ENCODE measurements at regions not wholly inside any gene's neighbourhood (a gene's known extent, or its start where the extent isn't known, plus 50 kb on each side); places are given as distances from the start of the nearest gene placed in this dataset.

DNA sequence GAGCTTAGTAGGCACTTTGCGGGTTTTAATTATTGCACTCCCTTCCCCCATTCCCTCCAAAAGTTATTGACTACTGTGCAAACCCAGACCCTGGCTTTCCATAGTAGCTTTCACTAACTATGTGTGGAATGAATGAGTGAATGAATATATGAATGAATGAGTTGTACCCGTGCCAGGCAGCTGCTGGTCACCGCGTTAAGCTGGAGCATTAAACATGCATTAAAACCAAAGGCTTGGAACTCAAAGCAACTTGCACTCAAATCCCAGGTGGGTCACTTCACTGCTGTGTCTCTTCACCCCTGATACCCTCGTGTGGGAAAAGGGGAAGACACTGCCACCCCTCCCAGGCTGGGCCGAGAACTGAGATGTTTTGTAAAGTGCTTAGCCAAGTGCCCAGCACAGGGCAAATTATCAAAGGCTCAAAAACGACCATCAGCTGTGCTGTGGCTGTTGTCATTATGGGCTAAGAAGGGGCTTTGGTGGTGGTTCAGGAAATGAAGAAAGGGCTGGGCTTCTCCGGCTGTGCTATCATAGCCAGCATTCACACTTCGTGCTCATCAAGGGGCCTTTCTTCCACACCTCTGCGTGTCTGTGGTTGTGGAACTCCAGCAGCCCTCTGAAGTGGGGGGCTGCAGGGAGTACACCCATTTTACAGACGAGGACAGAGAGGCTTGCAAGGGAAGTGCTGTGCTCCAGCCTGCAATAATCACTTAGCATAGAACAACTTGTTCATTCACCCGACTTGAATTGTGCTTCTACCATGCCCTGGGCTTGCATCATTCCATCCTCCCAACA lies 60.2 kb upstream of the STX16 start:
- Histone ChIP-seq H3K36me3 (no peaks in the 10 kb centered on the region), H3K27ac (no peak overlapping the region), H3K4me1 (no peaks in the 10 kb centered on the region), H3K9me3 (no peaks in the 10 kb centered on the region), H3K27me3 (no peaks in the 10 kb centered on the region), H3K4me3 (replicated peaks in 1 of 3) (no peak overlapping the region)
- intact Hi-C loops (cut with DNase I), result no loop called here
- WGBS, 2 donors, result 70 to 78% methylated on average over 12 of the region's 12 CpGs
- DNase-seq, result no peak
- no peak for TF ChIP-seq POLR2A (IDR thresholded peaks at IDR 0.05)
- TF ChIP-seq, protein P1, sequence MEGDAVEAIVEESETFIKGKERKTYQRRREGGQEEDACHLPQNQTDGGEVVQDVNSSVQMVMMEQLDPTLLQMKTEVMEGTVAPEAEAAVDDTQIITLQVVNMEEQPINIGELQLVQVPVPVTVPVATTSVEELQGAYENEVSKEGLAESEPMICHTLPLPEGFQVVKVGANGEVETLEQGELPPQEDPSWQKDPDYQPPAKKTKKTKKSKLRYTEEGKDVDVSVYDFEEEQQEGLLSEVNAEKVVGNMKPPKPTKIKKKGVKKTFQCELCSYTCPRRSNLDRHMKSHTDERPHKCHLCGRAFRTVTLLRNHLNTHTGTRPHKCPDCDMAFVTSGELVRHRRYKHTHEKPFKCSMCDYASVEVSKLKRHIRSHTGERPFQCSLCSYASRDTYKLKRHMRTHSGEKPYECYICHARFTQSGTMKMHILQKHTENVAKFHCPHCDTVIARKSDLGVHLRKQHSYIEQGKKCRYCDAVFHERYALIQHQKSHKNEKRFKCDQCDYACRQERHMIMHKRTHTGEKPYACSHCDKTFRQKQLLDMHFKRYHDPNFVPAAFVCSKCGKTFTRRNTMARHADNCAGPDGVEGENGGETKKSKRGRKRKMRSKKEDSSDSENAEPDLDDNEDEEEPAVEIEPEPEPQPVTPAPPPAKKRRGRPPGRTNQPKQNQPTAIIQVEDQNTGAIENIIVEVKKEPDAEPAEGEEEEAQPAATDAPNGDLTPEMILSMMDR (IDR thresholded peaks at IDR 0.05), result no peak

DNA sequence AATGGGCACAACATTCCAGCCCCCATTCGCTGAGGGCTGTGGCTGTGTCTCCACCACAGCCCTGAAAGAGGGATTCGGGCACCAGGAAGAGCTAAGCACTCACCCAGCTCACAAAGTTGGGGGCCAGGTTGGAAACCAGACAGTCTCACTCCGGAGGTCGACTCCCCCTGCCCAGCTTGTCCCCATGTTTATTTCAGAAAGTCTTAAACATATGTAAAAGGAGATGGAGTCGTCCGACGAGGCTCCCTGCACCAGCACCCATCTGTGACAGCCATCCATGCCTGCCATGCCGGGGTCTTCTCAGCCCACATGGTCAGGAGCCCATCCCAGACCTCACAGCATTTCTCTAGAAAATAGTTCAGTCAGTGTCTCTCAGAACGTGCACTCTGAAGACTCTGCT lies 63.6 kb upstream of the STX16 start:
- Histone ChIP-seq H3K27ac (no peak overlapping the region), H3K36me3 (no peaks in the 10 kb centered on the region), H3K4me1 (no peaks in the 10 kb centered on the region), H3K4me3 (replicated peaks in 1 of 3) (no peak overlapping the region), H3K9me3 (no peaks in the 10 kb centered on the region), H3K27me3 (no peaks in the 10 kb centered on the region)
- DNase-seq, result no peak
- no peak for TF ChIP-seq POLR2A (IDR thresholded peaks at IDR 0.05)
- TF ChIP-seq, protein P1 (IDR thresholded peaks at IDR 0.05), result no peak
- intact Hi-C loops (cut with DNase I), result no loop called here
- whole genome bisulfite sequencing, 2 donors, result 83% methylated on average over 9 of the region's 9 CpGs

DNA sequence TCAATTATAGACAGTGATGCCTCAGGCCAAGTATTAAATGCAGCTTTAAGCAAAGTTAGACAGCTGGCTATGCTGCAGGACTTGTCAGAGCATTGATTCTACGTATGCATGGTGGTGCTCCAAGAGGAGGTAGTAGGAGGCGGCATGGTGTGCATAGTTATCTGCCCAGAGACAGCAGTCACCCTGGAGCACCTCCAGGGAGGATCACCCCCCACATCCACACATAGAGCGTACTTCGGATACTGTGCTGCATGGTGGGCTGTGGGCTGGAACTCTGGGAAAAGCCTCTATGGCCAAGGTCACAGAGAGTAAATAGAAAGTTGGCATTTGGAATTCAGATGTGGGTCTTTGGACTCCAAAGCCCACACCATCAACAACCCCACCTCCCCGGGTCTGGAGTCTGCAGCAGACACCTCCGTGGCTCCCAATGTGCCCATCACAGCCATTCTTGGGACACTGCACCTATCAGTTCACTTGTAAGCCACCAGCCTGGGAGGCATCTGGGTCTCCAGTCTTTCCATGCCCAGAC lies 64.5 kb upstream of the STX16 start:
- Histone ChIP-seq H3K27me3 (no peaks in the 10 kb centered on the region), H3K36me3 (no peaks in the 10 kb centered on the region), H3K4me3 (replicated peaks in 1 of 3) (no peak overlapping the region), H3K9me3 (no peaks in the 10 kb centered on the region), H3K27ac (no peak overlapping the region), H3K4me1 (no peaks in the 10 kb centered on the region)
- TF ChIP-seq, protein P1 (IDR thresholded peaks at IDR 0.05), result no peak
- no peak for TF ChIP-seq POLR2A (IDR thresholded peaks at IDR 0.05)
- WGBS, 2 donors, result 74 to 88% methylated on average over 5 to 6 of the region's 6 CpGs
- no peak for DNase-seq
- intact Hi-C loops (cut with DNase I), result no loop called here

DNA sequence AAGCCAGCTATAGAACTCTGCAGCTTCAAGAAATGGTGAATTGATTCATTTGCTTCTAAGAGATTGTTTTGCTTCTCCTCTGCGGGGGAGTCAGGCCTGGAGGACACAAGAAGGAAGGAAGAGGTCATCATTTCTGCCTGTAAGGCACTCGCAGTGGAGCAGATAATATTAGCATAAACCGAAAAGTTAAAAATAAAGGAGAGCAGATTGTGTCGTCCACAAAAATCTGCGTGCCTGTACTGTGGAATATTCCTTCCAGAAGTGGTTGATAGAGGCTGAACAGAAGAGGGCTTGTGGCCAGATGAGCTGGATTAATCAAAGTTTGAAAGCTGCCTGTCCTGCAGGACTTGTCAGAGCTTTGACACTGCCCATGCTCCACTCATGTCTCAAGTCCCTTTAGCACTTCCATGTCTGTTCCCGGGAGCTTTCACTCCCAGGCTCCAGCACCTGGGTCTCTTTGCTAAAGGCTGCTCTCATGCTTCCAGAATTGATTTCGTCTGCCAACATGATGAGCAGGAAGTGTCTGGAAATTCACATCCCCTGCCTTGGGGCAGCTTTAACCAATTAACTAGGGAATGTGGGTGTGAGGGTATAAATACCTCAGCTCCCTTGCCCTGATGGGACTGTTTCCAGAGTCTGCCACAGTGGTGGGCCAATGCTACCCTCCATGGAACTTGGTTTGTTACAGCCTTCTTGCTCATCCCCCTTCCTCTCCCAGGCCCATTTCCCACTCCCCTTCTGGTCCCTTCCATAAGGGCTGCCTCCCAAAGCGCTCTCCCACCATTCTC lies 65.1 kb upstream of the STX16 start:
- intact Hi-C loops (cut with DNase I), result no loop called here
- H3K36me3 ChIP-seq, result no peaks in the 10 kb centered on the region
- no peak overlapping the region for H3K27ac ChIP-seq
- H3K27me3 ChIP-seq, result no peaks in the 10 kb centered on the region
- H3K9me3 ChIP-seq, result no peaks in the 10 kb centered on the region
- no peaks in the 10 kb centered on the region for H3K4me1 ChIP-seq
- H3K4me3 ChIP-seq (replicated peaks in 1 of 3), result no peak overlapping the region
- TF ChIP-seq, protein P1 (IDR thresholded peaks at IDR 0.05), result no peak
- TF ChIP-seq POLR2A (IDR thresholded peaks at IDR 0.05), result no peak
- no peak for DNase-seq
- 71 to 75% methylated on average over 8 of the region's 8 CpGs for WGBS, 2 donors

Data from thyroid gland (tissue), 4 donors.